Hepatocyte (in vitro differentiated cells): ENCODE measurements at regions not wholly inside any gene's neighbourhood (a gene's known extent, or its start where the extent isn't known, plus 50 kb on each side); places are given as distances from the start of the nearest gene placed in this dataset.

ENCODE experiments used
- CTCF ChIP-seq: fragments of 200-600 bp; sonication (generic); IDR thresholded peaks from 2 replicates; pipeline ENCODE4 v1.5.1; 2016; ENCODE audit warnings: antibody characterized with exemption, mild to moderate bottlenecking; ENCODE audit not compliant: poor library complexity
- EZH2 ChIP-seq: fragments of 200-600 bp; sonication (generic); IDR thresholded peaks from 2 replicates; pipeline ENCODE4 v1.6.1; 2016; ENCODE audit warnings: antibody characterized with exemption, mild to moderate bottlenecking, borderline replicate concordance

GRCh38 chr7:81299711-81300110, 380.9 kb upstream of the SEMA3C start:
- no peak for TF ChIP-seq CTCF
- no peak for TF ChIP-seq EZH2
